ENCODE measurements at regions not wholly inside any gene's neighbourhood (a gene's known extent, or its start where the extent isn't known, plus 50 kb on each side); places are given as distances from the start of the nearest gene placed in this dataset.

DNA sequence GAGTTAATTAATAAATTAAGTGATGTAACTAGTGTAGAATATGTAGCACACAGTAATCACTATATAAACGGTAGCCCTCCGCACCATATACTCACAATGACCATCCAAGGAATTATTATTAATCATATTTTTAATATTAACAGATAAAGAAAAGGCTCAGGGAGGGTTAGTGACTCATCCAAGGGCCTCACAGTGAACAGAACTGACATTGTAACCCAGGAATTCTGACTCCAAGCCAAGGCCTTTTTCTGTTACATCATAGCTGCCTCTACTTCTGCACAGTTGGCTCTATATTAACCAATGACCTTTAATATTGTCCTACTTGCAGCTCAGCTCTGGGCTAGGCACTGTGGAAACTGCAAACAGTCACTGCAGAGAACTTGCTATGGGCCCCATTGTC lies 117.5 kb upstream of the SIRPG start:
- no peak for FAIRE-seq
- no TSS peak for BruUV-seq (replicated peaks)
- Histone ChIP-seq H3K4me1 (ENCODE audit: control insufficient read depth, insufficient read depth, low read length) (no peaks in the 10 kb centered on the region), H3K79me2 (ENCODE audit: control insufficient read depth, insufficient read depth, low read length) (no peaks in the 10 kb centered on the region), H3K4me2 (ENCODE audit: control insufficient read depth, insufficient read depth) (no peak overlapping the region), H3K27me3 (replicated peaks in 1 of 2; ENCODE audit: control insufficient read depth in 2 of 2, insufficient read depth in 2 of 2, low read length in 1 of 2) (peaks cover 0 to 2% of the 10 kb centered on the region in 2 experiments; a peak in 1 of 4 replicates), H3K4me3 (no peak overlapping the region), H3K36me3 (ENCODE audit: control insufficient read depth in 2 of 2, insufficient read depth in 2 of 2, low read length in 1 of 2) (no peaks in the 10 kb centered on the region), H3K27ac (ENCODE audit: control insufficient read depth, insufficient read depth) (no peak overlapping the region), H2AFZ (ENCODE audit: control insufficient read depth, low read depth, low read length) (no peak overlapping the region), H3K9ac (ENCODE audit: control insufficient read depth, insufficient read depth, low read length) (no peak overlapping the region), H4K20me1 (ENCODE audit: control insufficient read depth, insufficient read depth) (no peaks in the 10 kb centered on the region), H3K9me3 (replicated peaks; ENCODE audit: control insufficient read depth, insufficient read depth, low read length) (no peaks in the 10 kb centered on the region)
- TF ChIP-seq RUNX3 (IDR thresholded peaks at IDR 0.05; ENCODE audit: low read length) (no peak), PML (IDR thresholded peaks at IDR 0.05; ENCODE audit: low read length) (no peak), JUND (IDR thresholded peaks at IDR 0.05; ENCODE audit: low read depth, low read length) (no peak), ATF7 (IDR thresholded peaks at IDR 0.05; ENCODE audit: low read depth) (no peak), SP1 (IDR thresholded peaks at IDR 0.05; ENCODE audit: low read depth, low read length) (no peak), JUNB (IDR thresholded peaks at IDR 0.05) (no peak), NFYB (IDR thresholded peaks at IDR 0.05; ENCODE audit: insufficient read depth, low read depth, low read length) (no peak), HCFC1 (IDR thresholded peaks at IDR 0.05; ENCODE audit: low read length) (no peak), NFYA (IDR thresholded peaks at IDR 0.05; ENCODE audit: borderline replicate concordance, low read depth, low read length) (no peak), SUZ12 (IDR thresholded peaks at IDR 0.05; ENCODE audit: unreplicated experiment) (no peak), NFIC (IDR thresholded peaks at IDR 0.05; ENCODE audit: low read depth, low read length) (no peak)
- ChIA-PET RAD21 (ENCODE audit: unreplicated experiment) (interaction anchor here (2.4 to 3.2 kb wide), 2 partner anchors 10 to 268 kb away, joined by 12 to 51 read pairs; no protein-coding TSS in a partner anchor), POLR2A (no interaction called here), SMC1A (ENCODE audit: uncharacterized antibody, unreplicated experiment) (interaction anchor here (0.7 to 5.1 kb wide), 3 partner anchors 10 to 266 kb away, joined by 3 to 51 read pairs (median 22); no protein-coding TSS in a partner anchor), CTCF (interaction anchor here (1.7 to 3.7 kb wide), 4 partner anchors 10 to 458 kb away, joined by 5 to 98 read pairs (median 14); no protein-coding TSS in a partner anchor)
- intact Hi-C loops (cut with micrococcal nuclease; ENCODE audit: unreplicated experiment) = loop anchor here (10.0 kb wide), 1 partner anchor 460 kb away; no protein-coding TSS in a partner anchor
- no peak for DNase-seq (ENCODE audit: low read depth, low spot score)
- ATAC-seq = no peak
- 93% methylated on average over 2 of the region's 2 CpGs for WGBS (ENCODE audit: insufficient coverage, insufficient replicate concordance, low lambda C conversion rate, missing lambda C conversion rate)
- in situ Hi-C loops (cut with MboI) = no loop called here

All from GM12878 (cell line).